ENCODE measurements at regions not wholly inside any gene's neighbourhood (a gene's known extent, or its start where the extent isn't known, plus 50 kb on each side); places are given as distances from the start of the nearest gene placed in this dataset.

DNA sequence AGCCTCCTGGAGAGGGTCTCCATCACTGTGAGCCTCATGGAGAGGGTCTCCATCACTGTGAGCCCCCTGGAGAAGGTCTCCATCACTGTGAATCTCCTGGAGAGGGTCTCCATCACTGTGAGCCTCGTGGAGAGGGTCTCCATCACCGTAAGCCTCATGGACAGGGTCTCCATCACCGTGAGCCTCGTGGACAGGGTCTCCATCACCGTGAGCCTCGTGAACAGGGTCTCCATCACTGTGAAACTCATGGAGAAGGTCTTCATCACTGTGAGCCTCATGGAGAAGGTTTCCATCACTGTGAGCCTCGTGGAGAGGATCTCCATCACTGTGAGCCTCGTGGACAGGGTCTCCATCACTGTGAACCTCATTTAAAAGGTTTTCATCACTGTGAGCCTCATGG is 140.0 kb downstream of the ERMARD start:
- no peak for DNase-seq (ENCODE audit: low read depth in 2 of 2)

DNA sequence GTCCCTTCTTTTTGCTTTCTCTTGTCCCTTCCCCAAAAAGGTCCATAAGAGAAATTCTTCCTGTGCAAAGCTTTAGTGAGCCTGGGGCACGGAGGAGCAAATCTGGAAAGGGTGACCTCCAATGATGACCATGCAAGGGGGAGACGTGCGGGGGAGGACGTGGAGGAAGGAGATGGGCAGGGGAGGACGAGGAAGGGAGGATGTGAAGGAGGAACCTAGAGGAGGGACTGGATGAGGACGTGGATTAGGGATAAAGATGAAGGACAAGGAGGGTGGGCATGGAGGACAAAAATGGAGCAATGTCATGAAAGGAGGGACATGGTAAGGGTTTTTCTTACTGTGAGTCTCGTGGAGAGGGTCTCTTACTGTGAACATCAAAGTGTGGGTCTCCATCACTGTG is 139.5 kb downstream of the ERMARD start:
- no peak for DNase-seq (ENCODE audit: low read depth in 2 of 2)

DNA sequence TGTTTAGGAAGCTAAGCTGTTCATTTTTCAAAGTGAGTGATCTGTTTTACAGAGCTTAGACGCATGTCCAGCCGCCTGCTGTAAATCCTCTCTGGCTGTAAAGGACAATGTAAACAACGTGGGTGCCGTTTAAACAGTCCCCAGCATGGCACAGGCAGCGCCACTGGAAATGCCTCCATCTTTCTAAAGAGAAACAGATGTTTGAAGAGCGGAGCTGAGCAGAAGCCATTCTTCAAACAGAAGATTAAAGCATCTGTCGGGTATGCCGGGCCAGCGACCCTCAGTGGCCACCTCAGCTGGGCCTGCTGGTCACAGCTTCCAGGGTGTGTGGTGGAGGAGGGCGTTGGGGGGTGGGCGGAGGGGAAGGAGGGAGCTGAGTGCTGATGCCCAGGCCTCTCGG is 138.6 kb downstream of the ERMARD start:
- DNase-seq (ENCODE audit: low read depth in 2 of 2): no peak

DNA sequence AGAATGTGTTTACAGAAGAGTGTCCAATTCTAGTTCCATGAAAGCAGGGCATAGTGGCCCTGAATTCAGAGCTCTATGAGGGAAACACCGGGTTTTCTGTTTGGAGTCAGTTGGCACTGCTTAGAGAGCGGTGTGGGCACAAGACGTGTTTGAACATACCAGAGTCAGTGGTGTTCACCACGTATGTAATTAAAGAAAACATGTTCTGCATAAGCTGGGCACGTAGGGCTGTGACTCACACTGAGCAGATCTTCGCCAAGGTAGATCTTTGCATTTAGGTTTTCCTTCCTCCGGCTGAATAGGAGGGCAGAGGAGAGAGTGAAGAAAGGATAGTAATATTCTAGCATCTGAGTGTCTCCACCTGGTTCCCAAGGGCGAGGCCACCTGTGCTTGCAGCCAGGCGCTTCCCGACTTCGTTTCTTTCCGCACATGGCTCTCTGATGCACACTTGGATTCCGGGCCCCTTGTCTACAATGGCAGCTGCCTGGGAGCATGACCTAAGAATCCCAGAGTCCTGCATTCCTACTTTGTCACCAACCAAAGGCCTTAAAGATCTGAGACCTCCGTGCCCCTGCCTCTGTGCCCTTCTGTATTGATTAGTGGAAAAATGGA is 136.2 kb downstream of the ERMARD start:
- DNase-seq (ENCODE audit: low read depth in 2 of 2): no peak

DNA sequence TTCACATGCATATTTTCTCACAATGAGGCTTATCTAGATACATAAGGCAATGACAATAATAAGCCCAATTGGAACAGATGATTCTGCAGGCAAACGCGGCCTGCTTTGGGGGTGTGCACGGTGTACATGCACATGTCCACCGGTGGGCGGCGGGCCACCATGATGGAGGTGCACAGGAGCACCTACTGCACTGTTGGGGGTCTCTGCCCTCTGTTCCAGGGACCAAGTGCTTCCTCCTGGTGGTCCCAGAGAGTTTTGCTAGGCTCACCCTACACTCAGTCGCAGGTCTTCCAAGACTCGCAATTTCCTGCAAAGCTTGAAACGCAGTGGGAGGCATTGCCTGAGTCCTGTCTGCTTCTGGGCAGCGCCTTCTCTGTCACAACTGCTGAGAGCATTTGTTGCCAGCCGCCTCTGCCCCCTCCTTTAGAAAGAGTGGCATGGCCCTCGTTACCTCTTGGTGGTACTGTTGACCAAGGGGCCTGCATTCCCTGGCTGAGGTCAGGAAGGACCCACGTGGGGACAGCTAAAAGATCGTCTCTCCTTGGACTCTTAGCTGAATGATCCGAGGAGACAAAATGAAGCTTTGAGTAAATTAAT is 135.3 kb downstream of the ERMARD start:
- DNase-seq (ENCODE audit: low read depth in 2 of 2): no peak

DNA sequence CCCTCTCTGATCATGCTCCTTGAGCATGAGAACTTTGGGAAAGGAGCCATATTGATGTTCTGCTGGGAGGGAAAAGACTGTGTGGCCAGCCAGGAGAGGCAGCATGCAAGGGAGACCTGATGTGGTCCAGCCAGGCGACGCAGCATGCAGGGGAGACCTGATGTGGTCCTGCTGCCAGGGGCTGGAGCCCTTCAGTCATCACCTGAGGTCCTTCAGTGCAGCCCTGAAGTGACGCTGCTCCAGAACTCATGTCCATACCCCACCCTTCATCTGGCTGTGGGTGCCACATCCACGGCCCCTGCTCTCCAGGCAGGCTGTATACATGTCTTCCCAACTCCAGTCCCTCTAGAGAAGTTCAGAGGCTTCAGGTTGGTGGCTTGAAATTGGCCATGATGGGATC is 134.4 kb downstream of the ERMARD start:
- DNase-seq (ENCODE audit: low read depth in 2 of 2): no peak

DNA sequence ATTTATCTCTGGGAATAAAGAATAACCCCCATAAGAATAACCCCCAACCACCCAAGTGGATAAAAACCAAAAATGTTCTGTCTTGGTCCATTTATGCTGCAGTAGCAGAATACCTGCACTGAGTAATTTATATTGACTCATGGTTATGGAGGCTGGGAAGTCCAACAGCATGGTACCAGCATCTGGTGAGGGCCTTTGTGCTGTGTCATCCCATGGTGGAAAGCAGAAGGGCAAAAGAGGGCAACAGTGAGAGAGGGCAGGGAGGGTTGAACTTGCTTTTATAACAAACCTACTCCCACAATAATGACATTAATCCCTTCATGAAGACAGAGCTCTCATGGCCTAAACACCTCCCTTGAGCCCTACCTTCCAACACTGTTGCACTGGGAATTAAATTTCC is 133.7 kb downstream of the ERMARD start:
- DNase-seq (ENCODE audit: low read depth in 2 of 2): no peak

DNA sequence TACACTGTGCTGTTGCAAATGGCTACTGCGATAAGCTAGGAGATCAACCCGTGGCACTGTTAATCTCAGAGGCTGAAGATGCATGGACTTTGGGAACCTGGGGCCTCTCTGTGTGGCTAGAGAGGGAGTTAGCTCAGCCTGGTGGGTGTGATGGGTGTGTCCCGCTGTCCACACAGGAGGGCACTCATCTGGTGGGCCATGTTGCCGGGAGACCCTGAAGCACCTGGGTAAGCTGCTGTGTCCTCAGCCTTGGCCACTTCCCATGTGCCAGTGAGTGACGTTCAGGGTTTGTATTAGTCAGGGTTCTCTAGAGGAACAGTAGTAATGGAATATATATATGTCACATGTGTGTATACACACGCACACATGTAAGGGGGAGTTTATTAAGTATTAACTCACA is 132.7 kb downstream of the ERMARD start:
- DNase-seq (ENCODE audit: low read depth in 2 of 2): no peak

DNA sequence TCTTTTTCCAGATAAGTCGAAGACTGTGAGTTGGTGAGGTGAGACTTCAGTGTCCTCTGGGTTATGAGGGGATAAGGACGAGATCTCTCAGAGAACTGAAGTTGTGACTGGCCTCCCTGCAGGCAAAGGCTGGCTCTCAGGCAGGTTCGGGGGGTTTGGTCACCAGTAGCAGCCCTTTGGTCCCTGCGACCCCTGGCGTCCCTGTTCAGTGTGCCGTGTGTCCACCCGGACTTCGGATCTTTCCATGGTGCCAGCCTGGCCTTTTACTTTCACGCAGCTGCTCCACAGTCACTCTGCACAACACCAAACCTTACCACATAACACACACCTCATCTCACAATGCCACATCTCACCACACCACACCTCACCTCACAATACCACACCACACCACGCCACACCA is 131.9 kb downstream of the ERMARD start:
- DNase-seq (ENCODE audit: low read depth in 2 of 2): no peak

DNA sequence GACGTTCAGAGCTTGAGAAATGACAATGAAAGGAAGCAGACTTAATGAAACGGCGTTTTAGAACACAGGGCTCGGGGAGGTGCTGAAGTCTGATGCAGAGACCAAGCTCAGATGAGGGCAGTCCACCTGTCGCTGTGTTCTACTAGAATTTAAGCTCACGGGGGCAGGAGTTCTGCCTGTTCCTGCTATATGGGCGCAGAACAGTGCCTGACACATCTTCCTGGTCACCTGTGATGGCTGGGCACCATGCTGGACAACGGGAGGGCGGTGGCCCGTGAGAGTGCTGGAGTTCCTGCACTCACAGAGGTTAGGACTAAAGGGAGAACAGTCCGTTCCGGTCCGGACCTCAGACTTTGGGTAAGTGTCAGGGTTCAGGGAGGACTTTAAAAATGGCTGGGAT is 130.6 kb downstream of the ERMARD start:
- no peak for DNase-seq (ENCODE audit: low read depth in 2 of 2)

DNA sequence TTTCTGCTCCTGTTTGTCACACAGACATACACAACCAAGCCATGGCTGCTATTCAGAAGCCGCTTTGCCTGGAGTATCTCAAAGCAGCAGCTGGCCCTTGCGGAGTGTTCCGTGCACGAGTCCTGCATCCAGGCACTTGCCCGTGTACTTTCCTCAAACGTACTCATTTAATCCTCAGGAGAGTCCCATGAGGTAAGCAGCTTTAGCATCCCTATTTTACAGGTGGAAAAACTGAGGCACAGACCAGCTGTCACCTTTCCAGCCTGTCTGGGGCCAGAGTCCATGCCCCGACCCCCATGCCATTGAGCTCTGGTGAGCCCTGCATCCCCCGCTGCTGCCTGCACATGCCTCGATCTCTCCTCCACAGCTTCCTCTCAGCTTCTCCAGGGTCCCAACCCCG is 130.0 kb downstream of the ERMARD start:
- no peak for DNase-seq (ENCODE audit: low read depth in 2 of 2)

DNA sequence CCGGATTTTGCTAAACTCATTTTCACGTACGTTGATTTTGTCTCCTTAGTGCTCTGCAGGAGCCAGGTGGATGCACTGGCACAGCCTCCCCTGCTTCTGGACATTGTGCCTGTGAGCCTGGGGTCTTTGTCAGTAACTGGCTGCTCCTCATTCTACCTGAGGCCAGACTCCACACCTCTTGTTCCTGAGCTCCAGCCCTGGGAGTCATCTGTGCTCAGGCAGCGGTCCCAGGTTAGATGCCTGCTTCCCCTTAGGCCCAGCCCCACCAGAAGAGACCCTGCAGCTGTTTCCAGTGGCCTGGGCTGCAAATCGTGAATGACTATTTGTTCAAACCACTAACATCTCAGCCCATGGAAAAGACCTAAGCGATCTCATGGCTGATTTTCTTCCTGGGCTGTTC is 129.1 kb downstream of the ERMARD start:
- no peak for DNase-seq (ENCODE audit: low read depth in 2 of 2)

DNA sequence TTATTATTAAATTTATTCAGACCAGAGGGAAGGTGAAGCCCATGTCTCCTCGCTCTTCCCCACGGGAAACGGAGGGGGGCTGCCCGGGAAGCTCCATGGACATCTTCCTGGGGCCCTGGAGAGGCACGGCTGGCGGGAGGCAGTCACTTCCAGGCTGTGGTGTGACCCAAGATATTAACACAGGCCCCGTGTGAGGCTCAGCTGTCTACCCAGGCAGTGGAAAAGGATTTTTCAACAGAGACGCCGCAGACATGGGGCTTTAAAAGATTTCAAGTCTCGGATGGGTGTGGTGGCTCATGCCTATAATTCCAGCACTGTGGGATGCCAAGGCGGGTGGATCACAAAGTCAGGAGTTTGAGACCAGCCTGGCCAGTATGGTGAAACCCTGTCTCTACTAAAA is 117.9 kb downstream of the ERMARD start:
- DNase-seq (ENCODE audit: low read depth in 2 of 2): no peak

DNA sequence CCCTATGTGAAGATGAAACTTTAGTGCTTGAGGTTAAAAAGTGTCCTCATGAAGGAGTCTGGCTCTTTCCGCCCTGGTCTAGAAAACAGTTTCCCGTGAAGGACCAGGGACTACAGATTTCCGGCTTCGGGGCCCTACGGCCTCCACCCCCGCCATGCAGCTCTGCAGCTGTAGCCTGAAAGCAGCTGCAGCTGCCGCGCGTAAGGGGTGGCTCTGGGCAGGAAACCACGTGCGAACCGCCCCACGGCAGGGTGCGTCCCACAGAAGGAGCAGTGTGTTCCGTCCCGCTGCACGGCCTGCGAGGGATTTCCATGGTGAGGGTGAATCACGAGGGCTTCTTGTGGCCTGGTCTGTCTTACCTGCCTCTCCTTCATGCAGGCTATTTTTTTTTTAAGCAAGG is 117.0 kb downstream of the ERMARD start:
- DNase-seq (ENCODE audit: low read depth in 2 of 2): no peak

DNA sequence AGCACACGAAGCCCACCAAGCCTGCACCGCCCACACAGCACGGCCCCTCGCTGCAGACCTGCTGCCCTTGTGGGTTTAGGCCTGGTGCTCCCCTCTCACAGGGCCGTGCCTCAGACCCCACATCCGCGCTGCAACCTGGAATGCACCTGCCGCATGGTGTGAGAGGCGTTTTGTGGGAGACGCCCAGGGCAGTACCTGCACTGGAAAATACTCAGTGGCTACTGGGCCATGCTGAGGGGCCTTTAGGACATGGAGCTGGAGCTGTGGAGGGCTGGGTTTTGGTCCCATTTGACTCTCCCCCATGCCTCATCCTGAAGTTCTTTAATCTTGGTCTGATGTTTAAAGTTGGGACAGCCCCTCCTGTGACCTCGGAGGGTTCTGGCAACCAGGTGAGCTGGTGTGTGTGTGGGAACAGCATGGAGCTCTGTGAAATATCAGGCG is 116.3 kb downstream of the ERMARD start:
- no peak for DNase-seq (ENCODE audit: low read depth in 2 of 2)

DNA sequence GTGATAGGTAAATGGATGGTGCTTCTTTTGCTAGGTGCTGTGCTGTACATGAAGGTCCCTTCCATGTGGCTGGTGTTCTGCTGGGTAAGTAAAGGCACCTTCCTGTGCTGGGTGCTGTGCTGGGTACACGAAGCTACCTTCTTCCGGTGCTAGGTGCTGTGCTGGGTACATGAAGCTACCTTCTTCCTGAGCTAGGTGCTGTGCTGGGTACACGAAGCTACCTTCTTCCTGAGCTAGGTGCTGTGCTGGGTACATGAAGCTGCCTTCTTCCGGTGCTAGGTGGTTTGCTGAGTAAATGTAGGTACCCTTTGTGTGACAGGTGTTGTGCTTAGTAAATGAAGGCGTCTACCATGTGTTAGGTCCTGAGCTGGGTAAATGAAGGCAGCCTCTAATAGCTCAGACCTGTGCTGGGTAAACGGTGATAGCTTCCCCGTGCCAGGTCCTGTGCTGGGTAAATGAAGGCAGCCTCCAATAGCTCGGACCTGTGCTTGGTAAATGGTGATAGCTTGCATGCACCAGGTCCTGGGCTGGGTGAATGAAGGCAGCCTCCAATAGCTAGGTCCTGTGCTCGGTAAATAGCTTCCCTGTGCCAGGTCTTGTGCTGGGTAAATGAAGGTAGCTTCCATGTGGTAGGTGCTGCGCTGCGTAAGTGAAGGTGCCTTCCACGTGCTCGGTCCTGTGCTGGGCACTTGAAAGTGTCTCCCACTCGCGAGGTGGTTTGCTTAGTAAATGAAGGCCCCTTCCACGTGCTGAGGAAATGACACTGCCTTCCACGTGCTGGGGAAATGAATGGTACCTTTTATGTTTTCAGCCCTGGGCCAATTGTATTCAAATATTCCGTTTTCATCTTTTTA is 115.5 kb downstream of the ERMARD start:
- no peak for DNase-seq (ENCODE audit: low read depth in 2 of 2)

DNA sequence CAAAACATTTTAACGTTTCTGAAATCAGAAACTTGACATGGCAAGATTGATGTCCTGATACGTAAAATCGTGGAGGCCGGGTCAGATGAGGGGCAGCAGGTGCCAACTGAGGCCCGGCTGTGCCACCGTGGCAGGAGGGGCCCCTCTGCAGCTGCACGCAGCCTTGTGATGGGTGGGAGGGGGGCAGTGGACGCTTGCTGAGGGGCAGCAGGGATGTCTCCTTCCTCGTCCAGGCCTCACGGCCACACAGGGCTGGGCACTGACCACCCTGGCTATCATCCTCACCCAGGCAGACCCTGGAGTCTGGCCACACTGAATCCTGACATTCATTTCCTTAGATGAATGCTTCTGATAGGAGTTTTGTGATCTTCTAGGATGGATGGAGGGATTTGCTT is 114.7 kb downstream of the ERMARD start:
- no peak for DNase-seq (ENCODE audit: low read depth in 2 of 2)

DNA sequence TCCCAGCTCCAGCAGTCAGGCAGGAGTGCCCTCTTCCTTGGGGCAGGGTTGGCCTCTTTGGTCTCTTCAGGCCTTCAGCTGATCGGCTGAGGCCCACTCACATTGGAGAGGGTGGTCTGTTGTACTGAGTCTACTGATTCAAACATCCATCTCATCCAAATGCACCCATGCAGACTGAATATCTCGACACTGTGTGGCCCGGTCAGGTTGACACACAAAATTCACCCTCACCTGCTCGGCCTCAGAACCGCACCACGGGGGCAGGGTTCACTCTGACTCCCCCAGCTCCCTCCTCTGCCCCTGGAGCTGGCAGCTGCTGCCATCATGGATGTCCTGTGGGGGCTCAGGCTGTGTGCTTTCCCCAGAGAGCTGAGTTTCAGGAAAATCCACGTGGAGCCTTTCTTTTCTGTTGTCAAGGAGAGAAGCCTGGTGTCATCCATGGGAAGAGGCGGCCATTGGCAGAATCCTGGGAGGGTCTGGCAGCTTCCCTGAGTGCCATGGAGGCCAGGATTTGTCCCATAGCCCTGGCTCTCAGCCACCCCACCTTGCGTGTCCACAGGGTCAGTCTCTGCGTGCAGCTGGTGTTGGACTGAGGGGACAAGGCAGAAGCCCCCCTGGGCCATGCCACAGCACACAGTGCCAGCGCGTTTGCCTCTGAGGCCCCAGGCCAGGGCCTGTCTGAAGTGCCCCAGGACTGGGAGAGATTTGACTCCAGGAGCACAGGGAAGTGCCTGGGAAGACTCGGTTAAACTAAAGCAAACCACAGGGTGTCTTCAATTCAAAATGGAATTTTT is 114.1 kb downstream of the ERMARD start:
- no peak for DNase-seq (ENCODE audit: low read depth in 2 of 2)

DNA sequence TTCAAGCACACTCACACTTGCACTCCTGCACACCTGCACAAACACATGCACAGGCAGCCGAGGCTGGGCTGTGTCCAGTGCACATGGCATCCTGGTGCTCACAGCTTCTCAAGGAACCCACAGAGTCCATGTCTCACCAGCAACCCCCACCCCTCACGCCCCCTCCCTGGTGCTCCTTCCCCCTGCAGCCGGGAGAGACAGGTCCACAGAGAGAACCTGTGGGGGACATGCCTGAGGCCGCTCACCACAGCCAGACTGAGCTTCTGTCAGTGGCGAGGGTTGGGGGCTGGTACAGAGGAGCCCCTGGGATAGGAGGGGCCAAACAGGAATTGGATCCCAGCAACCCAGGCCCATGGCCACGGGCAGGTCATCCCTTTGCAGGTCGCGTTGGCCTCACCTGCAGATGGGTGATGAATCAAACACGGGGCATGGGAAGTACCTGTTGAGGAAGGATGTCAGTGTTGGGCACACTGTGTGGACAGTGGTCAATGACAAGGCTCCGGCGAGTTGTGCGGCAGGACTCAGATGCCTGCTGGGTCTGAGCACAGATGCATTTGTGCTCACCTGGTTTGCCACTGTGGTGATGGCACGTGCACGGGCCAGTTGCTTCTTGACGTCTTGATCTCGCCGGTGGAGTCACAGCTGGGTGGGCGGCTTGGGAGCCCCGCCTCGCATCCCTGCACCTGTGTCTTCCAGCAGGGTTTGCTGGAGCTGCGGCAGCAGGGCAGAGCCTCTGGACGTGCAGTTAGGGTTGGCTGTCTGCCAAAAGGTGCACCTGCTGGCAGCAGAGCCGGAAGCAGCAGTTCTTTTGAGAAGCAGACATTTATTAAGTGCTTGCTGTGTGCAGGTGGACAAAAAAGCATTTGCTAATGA is 113.0 kb downstream of the ERMARD start:
- DNase-seq (ENCODE audit: low read depth in 2 of 2): no peak

DNA sequence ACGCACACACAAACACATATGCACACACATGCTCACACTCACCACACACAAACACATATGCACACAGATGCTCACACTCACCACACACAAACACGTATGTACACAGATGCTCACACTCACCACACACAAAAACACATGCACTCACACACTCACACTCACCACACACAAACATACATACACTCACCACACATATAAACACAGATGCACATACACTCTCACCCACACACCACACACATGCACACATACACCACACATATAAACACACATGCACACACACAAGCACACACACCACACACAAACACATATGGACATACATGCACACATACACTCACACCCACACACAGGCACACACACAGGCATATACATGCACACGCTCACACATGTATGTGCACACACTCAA is 112.3 kb downstream of the ERMARD start:
- DNase-seq (ENCODE audit: low read depth in 2 of 2): no peak

DNA sequence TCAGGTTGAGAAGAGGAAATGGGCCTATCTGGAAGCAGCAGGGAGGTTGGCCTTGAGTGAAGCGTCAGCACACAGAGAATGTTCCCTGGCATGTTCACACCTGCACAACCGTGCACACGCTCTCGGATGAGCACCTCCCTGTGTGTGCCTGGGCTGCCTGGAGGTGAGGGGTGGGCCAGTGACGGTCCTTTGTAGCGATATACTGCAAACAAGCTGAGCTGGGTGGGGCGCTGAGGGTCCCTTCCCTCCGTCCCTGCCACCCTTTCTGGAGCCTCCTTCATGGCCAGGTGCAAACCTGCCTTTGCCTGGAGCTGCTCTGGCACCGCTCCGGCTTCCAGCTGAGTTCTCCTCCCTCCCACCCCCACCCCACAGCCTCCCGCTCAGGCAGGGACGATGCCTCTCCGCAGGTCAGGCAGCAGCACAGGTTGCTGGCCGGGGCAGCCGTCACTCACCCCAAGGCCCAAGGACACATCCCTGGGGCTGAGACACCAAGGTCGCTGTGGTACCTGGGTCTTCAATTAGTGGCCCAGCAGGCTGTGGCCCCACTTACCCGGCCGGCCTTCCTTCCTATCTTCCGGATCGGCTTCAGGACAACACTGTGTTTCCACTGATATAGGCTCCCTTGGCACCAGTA is 111.6 kb downstream of the ERMARD start:
- DNase-seq (ENCODE audit: low read depth in 2 of 2): no peak

All from fibroblast of skin of left biceps (primary cell).